Osteoblast (primary cell): ENCODE measurements at regions not wholly inside any gene's neighbourhood (a gene's known extent, or its start where the extent isn't known, plus 50 kb on each side); places are given as distances from the start of the nearest gene placed in this dataset.

Source experiments
- DNase-seq: peaks from one replicate; pipeline ENCODE4 v3.0.0; 2011; ENCODE audit warnings: low spot score, mixed read lengths; ENCODE audit not compliant: insufficient read length; ENCODE audit errors: missing footprints
- H2AFZ ChIP-seq: 2 replicates; pipeline ENCODE4 v1.6.0; 2011; ENCODE audit warnings: mild to moderate bottlenecking, low read length
- H3K27ac ChIP-seq: 2 replicates; pipeline ENCODE4 v1.5.1; 2011; ENCODE audit warnings: mild to moderate bottlenecking, low read depth, low read length, moderate library complexity
- H3K27me3 ChIP-seq: 2 replicates; pipeline ENCODE4 v1.6.0; 2012; ENCODE audit warnings: mild to moderate bottlenecking, control low read depth, inconsistent platforms, low read length, moderate library complexity; ENCODE audit not compliant: insufficient read depth
- H3K36me3 ChIP-seq: 2 replicates; pipeline ENCODE4 v1.5.1; 2011; ENCODE audit warnings: mild to moderate bottlenecking, low read length, control low read depth, moderate library complexity; ENCODE audit not compliant: insufficient read depth
- H3K4me1 ChIP-seq: 2 replicates; pipeline ENCODE4 v1.5.1; 2011; ENCODE audit warnings: mild to moderate bottlenecking, low read length, control low read depth, moderate library complexity; ENCODE audit not compliant: insufficient read depth
- H3K4me2 ChIP-seq: 2 replicates; pipeline ENCODE4 v1.6.0; 2011; ENCODE audit warnings: mild to moderate bottlenecking, low read length; ENCODE audit not compliant: insufficient read depth
- H3K4me3 ChIP-seq: fragments of 200-600 bp; sonication (generic); 3 replicates; pipeline ENCODE4 v1.5.1; 2012; ENCODE audit warnings: mild to moderate bottlenecking, low read length, inconsistent platforms; ENCODE audit not compliant: insufficient read depth
- H3K79me2 ChIP-seq: 2 replicates; pipeline ENCODE4 v1.6.0; 2012; ENCODE audit warnings: mild to moderate bottlenecking, low read length, control low read depth, inconsistent platforms; ENCODE audit not compliant: insufficient read depth
- H3K9me3 ChIP-seq: 2 replicates; pipeline ENCODE4 v1.5.1; 2011; ENCODE audit warnings: low read depth, low read length, control low read depth
- H4K20me1 ChIP-seq: 2 replicates; pipeline ENCODE4 v1.6.0; 2012; ENCODE audit warnings: mild to moderate bottlenecking, low read length, control low read depth; ENCODE audit not compliant: insufficient read depth
- TF ChIP-seq, protein P1 (sequence below): IDR thresholded peaks from 2 replicates; pipeline ENCODE4 v1.5.1; 2011; ENCODE audit warnings: mild to moderate bottlenecking, low read depth, low read length, moderate library complexity; ENCODE audit errors: extremely low read depth

DNA sequence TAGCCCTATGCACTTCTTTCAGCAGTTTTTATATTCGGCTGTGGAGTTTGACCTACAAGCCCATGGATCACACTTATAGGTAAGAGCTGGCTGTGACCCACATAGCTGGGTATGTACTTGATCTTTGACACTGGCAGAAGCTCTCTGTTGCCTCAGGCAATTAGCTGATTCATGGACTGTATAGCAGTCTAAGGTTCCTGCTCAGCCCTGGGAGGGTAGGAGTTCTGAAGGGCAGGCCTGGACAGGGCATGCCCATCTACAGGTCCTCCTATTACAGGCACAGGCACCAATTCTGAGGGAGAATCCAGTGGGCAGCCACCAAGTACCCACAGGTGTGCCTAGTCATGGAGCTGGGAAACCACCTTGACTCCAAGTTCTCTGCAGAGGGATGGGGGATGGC lies 301.8 kb upstream of the GALNT5 start:
- Histone ChIP-seq H3K9me3 (peaks cover 2% of the 10 kb centered on the region), H2AFZ (no peak overlapping the region), H4K20me1 (no peaks in the 10 kb centered on the region), H3K4me1 (no peaks in the 10 kb centered on the region), H3K79me2 (no peaks in the 10 kb centered on the region), H3K36me3 (no peaks in the 10 kb centered on the region), H3K4me3 (no peak overlapping the region), H3K4me2 (no peak overlapping the region), H3K27me3 (no peaks in the 10 kb centered on the region), H3K27ac (no peak overlapping the region)
- TF ChIP-seq, protein P1, sequence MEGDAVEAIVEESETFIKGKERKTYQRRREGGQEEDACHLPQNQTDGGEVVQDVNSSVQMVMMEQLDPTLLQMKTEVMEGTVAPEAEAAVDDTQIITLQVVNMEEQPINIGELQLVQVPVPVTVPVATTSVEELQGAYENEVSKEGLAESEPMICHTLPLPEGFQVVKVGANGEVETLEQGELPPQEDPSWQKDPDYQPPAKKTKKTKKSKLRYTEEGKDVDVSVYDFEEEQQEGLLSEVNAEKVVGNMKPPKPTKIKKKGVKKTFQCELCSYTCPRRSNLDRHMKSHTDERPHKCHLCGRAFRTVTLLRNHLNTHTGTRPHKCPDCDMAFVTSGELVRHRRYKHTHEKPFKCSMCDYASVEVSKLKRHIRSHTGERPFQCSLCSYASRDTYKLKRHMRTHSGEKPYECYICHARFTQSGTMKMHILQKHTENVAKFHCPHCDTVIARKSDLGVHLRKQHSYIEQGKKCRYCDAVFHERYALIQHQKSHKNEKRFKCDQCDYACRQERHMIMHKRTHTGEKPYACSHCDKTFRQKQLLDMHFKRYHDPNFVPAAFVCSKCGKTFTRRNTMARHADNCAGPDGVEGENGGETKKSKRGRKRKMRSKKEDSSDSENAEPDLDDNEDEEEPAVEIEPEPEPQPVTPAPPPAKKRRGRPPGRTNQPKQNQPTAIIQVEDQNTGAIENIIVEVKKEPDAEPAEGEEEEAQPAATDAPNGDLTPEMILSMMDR, result no peak
- DNase-seq, result no peak

DNA sequence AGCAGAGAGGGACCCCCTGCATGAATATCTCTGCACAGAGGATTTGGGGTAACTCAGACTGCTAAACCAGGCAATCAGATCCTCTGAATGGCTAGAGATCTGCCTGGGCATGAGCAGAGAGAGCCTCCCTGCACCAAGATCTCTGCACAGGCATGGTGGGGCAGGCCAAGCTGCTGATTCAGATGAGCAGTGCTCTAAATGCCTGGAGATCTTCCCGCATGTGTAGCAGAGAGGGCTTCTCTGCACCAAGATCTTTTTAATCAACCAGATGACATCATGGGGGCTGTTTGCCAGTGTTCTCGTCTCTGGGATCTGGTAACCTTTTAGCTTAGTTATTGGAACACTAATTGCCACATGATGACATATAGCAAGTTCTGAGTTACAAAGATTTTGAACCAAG lies 301.3 kb upstream of the GALNT5 start:
- H3K9me3 ChIP-seq, result peaks cover 2% of the 10 kb centered on the region
- no peak for DNase-seq
- H3K79me2 ChIP-seq, result no peaks in the 10 kb centered on the region
- no peaks in the 10 kb centered on the region for H4K20me1 ChIP-seq
- no peak overlapping the region for H2AFZ ChIP-seq
- no peaks in the 10 kb centered on the region for H3K36me3 ChIP-seq
- no peak overlapping the region for H3K4me3 ChIP-seq
- H3K4me1 ChIP-seq, result no peaks in the 10 kb centered on the region
- TF ChIP-seq, protein P1, result no peak
- H3K4me2 ChIP-seq, result no peak overlapping the region
- no peaks in the 10 kb centered on the region for H3K27me3 ChIP-seq
- H3K27ac ChIP-seq, result no peak overlapping the region

DNA sequence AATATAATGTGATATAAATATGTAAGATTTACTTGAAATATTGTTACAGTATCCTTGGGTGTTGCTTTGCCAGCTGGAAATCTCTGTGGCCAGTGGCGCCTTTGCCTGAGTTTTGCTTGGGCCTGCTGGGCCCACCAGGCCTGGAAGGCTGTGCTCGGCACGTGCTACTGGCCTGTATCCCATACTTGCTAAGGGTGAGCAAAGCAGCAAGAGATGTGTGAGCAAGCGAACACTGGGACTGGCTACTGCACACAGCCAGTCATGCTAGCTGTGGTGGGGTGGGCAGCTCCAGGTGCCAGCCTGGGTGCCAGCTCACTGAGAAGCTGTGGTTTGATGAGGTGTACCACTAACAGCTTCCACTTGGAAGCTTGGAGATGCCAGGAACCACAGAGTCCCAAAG lies 299.1 kb upstream of the GALNT5 start:
- peaks cover 2% of the 10 kb centered on the region for H3K9me3 ChIP-seq

DNA sequence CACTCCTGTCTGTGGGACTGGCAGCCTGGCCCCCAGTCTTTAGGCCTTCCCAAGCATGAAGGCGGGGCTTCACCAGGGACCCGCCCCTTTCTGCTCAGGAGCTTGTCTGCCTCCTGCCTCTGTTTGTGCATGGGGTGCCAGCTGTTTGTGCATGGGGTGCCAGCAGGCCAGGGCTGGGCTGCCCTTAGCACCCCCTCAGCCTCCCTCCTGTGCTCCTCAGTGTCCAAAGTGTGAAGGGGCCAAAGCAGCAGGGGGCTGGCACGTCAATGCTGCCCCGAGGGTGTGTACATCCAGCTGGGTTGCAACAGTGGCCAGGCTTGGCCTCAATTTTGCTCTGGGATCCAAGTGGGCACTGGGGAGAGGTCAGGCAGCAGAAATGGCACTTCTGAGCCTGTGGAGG lies 298.0 kb upstream of the GALNT5 start:
- Histone ChIP-seq H3K4me3 (no peak overlapping the region), H3K4me1 (no peaks in the 10 kb centered on the region), H4K20me1 (no peaks in the 10 kb centered on the region), H3K27me3 (no peaks in the 10 kb centered on the region), H3K4me2 (no peak overlapping the region), H3K9me3 (peaks cover 2% of the 10 kb centered on the region), H2AFZ (no peak overlapping the region), H3K27ac (no peak overlapping the region), H3K79me2 (no peaks in the 10 kb centered on the region), H3K36me3 (no peaks in the 10 kb centered on the region)
- DNase-seq, result no peak
- TF ChIP-seq, protein P1, result no peak

More for the DNA sequence above, 299.1 kb upstream of the GALNT5 start:
- Histone ChIP-seq H3K27me3 (no peaks in the 10 kb centered on the region), H3K4me3 (no peak overlapping the region), H3K27ac (no peak overlapping the region), H2AFZ (no peak overlapping the region), H3K79me2 (no peaks in the 10 kb centered on the region), H3K4me2 (no peak overlapping the region), H3K4me1 (no peaks in the 10 kb centered on the region), H3K36me3 (no peaks in the 10 kb centered on the region), H4K20me1 (no peaks in the 10 kb centered on the region)
- TF ChIP-seq, protein P1, result no peak
- no peak for DNase-seq
